Gastroesophageal sphincter (tissue), 3 donors: ENCODE measurements at regions not wholly inside any gene's neighbourhood (a gene's known extent, or its start where the extent isn't known, plus 50 kb on each side); places are given as distances from the start of the nearest gene placed in this dataset.

ENCODE experiments used
- CTCF ChIP-seq, 4 experiments: fragments of 200-600 bp in 2 of 4; fragments of 450-650 bp in 2 of 4; sonication (generic) in 1 of 4; IDR thresholded peaks; one replicate each; pipeline ENCODE4 v1.5.1; 2017 to 2019; ENCODE audit warnings: antibody characterized with exemption in 4 of 4, mild to moderate bottlenecking in 2 of 4, moderate library complexity in 2 of 4
- POLR2A ChIP-seq, 2 donors: fragments of 450-650 bp; IDR thresholded peaks; one replicate each; pipeline ENCODE4 v1.6.1; 2017; ENCODE audit warnings: antibody characterized with exemption in 2 of 2, mild to moderate bottlenecking in 2 of 2, moderate library complexity in 1 of 2
- POLR2AphosphoS5 ChIP-seq: sonication (generic); formaldehyde crosslinking; IDR thresholded peaks from one replicate; pipeline ENCODE4 v1.6.1; 2017; ENCODE audit warnings: antibody characterized with exemption

- TF ChIP-seq POLR2A (IDR thresholded peaks at IDR 0.05): no peak
- TF ChIP-seq CTCF (IDR thresholded peaks at IDR 0.05): no peak
- TF ChIP-seq POLR2AphosphoS5: no peak
Measured at GRCh38 chr9:87036506-87036905, 89.2 kb upstream of the GAS1 start.
